Stomach (tissue), 4 donors: ENCODE measurements at regions not wholly inside any gene's neighbourhood (a gene's known extent, or its start where the extent isn't known, plus 50 kb on each side); places are given as distances from the start of the nearest gene placed in this dataset.

Experiments used
- POLR2A ChIP-seq, 4 donors: fragments of 450-650 bp; IDR thresholded peaks; one replicate each; pipeline ENCODE4 v1.6.1; 2016; ENCODE audit warnings: antibody characterized with exemption in 4 of 4, control low read depth in 2 of 4, mild to moderate bottlenecking in 1 of 4, moderate library complexity in 1 of 4
- TF ChIP-seq, protein P1 (sequence below), 7 experiments: fragments of 450-650 bp in 4 of 7; fragments of 200-600 bp in 3 of 7; sonication (generic) in 3 of 7; IDR thresholded peaks; one replicate each; pipeline ENCODE4 v1.5.1; 2016 to 2019; ENCODE audit warnings: antibody characterized with exemption in 7 of 7, control low read depth in 2 of 7, mild to moderate bottlenecking in 1 of 7

DNA sequence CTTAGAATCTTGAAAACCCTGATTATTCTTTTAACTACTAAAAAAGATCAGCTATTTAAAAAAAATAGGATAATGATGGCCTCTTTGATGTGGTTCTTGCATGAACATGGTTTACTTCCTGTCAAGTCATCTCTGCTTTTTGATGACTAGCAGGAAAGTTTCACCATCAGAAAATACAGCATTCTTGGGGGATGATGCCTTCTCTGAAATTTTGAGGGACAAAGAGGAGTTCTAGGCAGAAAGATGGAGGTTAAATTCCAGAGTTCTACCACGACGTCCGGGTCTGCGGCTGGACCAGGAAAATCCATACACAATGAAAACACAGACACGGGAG lies 130.4 kb downstream of the OLIG3 start:
- TF ChIP-seq, protein P1, sequence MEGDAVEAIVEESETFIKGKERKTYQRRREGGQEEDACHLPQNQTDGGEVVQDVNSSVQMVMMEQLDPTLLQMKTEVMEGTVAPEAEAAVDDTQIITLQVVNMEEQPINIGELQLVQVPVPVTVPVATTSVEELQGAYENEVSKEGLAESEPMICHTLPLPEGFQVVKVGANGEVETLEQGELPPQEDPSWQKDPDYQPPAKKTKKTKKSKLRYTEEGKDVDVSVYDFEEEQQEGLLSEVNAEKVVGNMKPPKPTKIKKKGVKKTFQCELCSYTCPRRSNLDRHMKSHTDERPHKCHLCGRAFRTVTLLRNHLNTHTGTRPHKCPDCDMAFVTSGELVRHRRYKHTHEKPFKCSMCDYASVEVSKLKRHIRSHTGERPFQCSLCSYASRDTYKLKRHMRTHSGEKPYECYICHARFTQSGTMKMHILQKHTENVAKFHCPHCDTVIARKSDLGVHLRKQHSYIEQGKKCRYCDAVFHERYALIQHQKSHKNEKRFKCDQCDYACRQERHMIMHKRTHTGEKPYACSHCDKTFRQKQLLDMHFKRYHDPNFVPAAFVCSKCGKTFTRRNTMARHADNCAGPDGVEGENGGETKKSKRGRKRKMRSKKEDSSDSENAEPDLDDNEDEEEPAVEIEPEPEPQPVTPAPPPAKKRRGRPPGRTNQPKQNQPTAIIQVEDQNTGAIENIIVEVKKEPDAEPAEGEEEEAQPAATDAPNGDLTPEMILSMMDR (IDR thresholded peaks at IDR 0.05) = no peak
- TF ChIP-seq POLR2A (IDR thresholded peaks at IDR 0.05) = no peak
